ENCODE measurements at regions not wholly inside any gene's neighbourhood (a gene's known extent, or its start where the extent isn't known, plus 50 kb on each side); places are given as distances from the start of the nearest gene placed in this dataset.

- TF ChIP-seq TCF12 (IDR thresholded peaks at IDR 0.05; ENCODE audit: low read depth, low read length), result no peak
- no peak for TF ChIP-seq POLR2AphosphoS5 (IDR thresholded peaks at IDR 0.05; ENCODE audit: low read length)
- TF ChIP-seq MEF2B (IDR thresholded peaks at IDR 0.05; ENCODE audit: partially characterized antibody, poor library complexity, severe bottlenecking), result no peak
- TF ChIP-seq HCFC1 (IDR thresholded peaks at IDR 0.05; ENCODE audit: low read length), result no peak
- TF ChIP-seq ESRRA (IDR thresholded peaks at IDR 0.05; ENCODE audit: low read length), result no peak
- Histone ChIP-seq H3K27ac (ENCODE audit: control insufficient read depth, insufficient read depth) (no peak overlapping the region), H3K36me3 (ENCODE audit: control insufficient read depth in 2 of 2, insufficient read depth in 2 of 2, low read length in 1 of 2) (no peaks in the 10 kb centered on the region), H3K27me3 (replicated peaks in 1 of 2; ENCODE audit: control insufficient read depth in 2 of 2, insufficient read depth in 2 of 2, low read length in 1 of 2) (no peaks in the 10 kb centered on the region), H3K79me2 (ENCODE audit: control insufficient read depth, insufficient read depth, low read length) (no peaks in the 10 kb centered on the region), H3K4me2 (ENCODE audit: control insufficient read depth, insufficient read depth) (no peak overlapping the region), H3K9ac (ENCODE audit: control insufficient read depth, insufficient read depth, low read length) (no peak overlapping the region), H3K4me1 (ENCODE audit: control insufficient read depth, insufficient read depth, low read length) (no peaks in the 10 kb centered on the region), H4K20me1 (ENCODE audit: control insufficient read depth, insufficient read depth) (no peaks in the 10 kb centered on the region), H3K9me3 (replicated peaks; ENCODE audit: control insufficient read depth, insufficient read depth, low read length) (no peaks in the 10 kb centered on the region), H2AFZ (ENCODE audit: control insufficient read depth, low read depth, low read length) (no peak overlapping the region), H3K4me3 (no peak overlapping the region)
- ChIA-PET RAD21 (ENCODE audit: unreplicated experiment) (no interaction called here), POLR2A (no interaction called here), CTCF (no interaction called here), SMC1A (ENCODE audit: uncharacterized antibody, unreplicated experiment) (no interaction called here)
- no peak for FAIRE-seq
- no peak for ATAC-seq
- intact Hi-C loops (cut with micrococcal nuclease; ENCODE audit: unreplicated experiment) (no loop called here), in situ Hi-C loops (cut with MboI) (no loop called here)
- no TSS peak for BruUV-seq (replicated peaks)
- DNase-seq (ENCODE audit: low read depth, low spot score), result no peak
- 18% methylated on average over 3 of the region's 3 CpGs for WGBS (ENCODE audit: insufficient coverage, insufficient replicate concordance, low lambda C conversion rate, missing lambda C conversion rate)
Observed at GRCh38 chr12:43028826-43029225, 439.3 kb upstream of the PRICKLE1 start.

- 0% methylated on average over 1 of the region's 1 CpG for WGBS (ENCODE audit: insufficient coverage, insufficient replicate concordance, low lambda C conversion rate, missing lambda C conversion rate)
- no peaks in the 10 kb centered on the region for H3K36me3 ChIP-seq (ENCODE audit: control insufficient read depth in 2 of 2, insufficient read depth in 2 of 2, low read length in 1 of 2)
- no peak overlapping the region for H3K27ac ChIP-seq (ENCODE audit: control insufficient read depth, insufficient read depth)
- in situ Hi-C loops (cut with MboI), result no loop called here
- BruUV-seq (replicated peaks), result no TSS peak
- no peaks in the 10 kb centered on the region for H4K20me1 ChIP-seq (ENCODE audit: control insufficient read depth, insufficient read depth)
- no peak for ATAC-seq
- no peak overlapping the region for H3K4me3 ChIP-seq
- H3K79me2 ChIP-seq (ENCODE audit: control insufficient read depth, insufficient read depth, low read length), result no peaks in the 10 kb centered on the region
- no peak overlapping the region for H2AFZ ChIP-seq (ENCODE audit: control insufficient read depth, low read depth, low read length)
- intact Hi-C loops (cut with micrococcal nuclease; ENCODE audit: unreplicated experiment), result no loop called here
- CTCF ChIA-PET, result no interaction called here
- H3K9me3 ChIP-seq (replicated peaks; ENCODE audit: control insufficient read depth, insufficient read depth, low read length), result no peaks in the 10 kb centered on the region
- RAD21 ChIA-PET (ENCODE audit: unreplicated experiment), result no interaction called here
- no peak for FAIRE-seq
- DNase-seq (ENCODE audit: low read depth, low spot score), result no peak
- POLR2A ChIA-PET, result no interaction called here
- H3K4me1 ChIP-seq (ENCODE audit: control insufficient read depth, insufficient read depth, low read length), result no peaks in the 10 kb centered on the region
- H3K27me3 ChIP-seq (replicated peaks in 1 of 2; ENCODE audit: control insufficient read depth in 2 of 2, insufficient read depth in 2 of 2, low read length in 1 of 2), result no peaks in the 10 kb centered on the region
- no peak overlapping the region for H3K4me2 ChIP-seq (ENCODE audit: control insufficient read depth, insufficient read depth)
- TF ChIP-seq MLLT1 (IDR thresholded peaks at IDR 0.05) (no peak), MYC (IDR thresholded peaks at IDR 0.05; ENCODE audit: insufficient read depth, insufficient read length, insufficient replicate concordance, low read length, severe bottlenecking) (no peak), CREB1 (IDR thresholded peaks at IDR 0.05; ENCODE audit: low read depth) (no peak), TARDBP (IDR thresholded peaks at IDR 0.05; ENCODE audit: borderline replicate concordance) (no peak), DPF2 (IDR thresholded peaks at IDR 0.05) (no peak), SMARCA5 (IDR thresholded peaks at IDR 0.05) (no peak), ZNF384 (IDR thresholded peaks at IDR 0.05; ENCODE audit: borderline replicate concordance, low read depth, low read length) (no peak), EP300 (IDR thresholded peaks at IDR 0.05; ENCODE audit: borderline replicate concordance in 1 of 2, control insufficient read depth in 1 of 2, low read depth in 2 of 2, low read length in 2 of 2) (no peak), NR2F1 (conservative IDR thresholded peaks at IDR 0.05) (no peak)
- H3K9ac ChIP-seq (ENCODE audit: control insufficient read depth, insufficient read depth, low read length), result no peak overlapping the region
- SMC1A ChIA-PET (ENCODE audit: uncharacterized antibody, unreplicated experiment), result no interaction called here
Observed at GRCh38 chr12:43022838-43023237, 433.3 kb upstream of the PRICKLE1 start.

Data from GM12878 (cell line).